ENCODE measurements at regions not wholly inside any gene's neighbourhood (a gene's known extent, or its start where the extent isn't known, plus 50 kb on each side); places are given as distances from the start of the nearest gene placed in this dataset.

DNA sequence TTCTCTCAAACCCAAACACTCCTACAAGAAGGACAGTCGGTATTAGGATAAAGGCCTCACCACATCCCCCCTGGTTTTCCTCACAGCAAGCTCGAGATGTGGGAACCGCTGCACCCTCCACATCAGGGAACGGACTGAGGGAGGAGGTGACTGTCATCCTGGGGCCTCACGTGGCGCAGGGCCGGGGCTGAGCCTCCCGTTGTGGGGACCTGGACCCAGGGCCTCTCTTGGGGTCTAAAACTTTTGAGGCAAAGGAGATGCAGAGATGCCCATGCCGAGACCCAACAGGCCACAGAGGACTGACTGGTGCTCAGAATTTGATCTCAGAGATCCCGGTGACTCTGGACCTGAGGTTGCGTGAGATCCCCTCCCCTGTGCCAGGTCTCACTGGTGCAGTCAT is 72.7 kb downstream of the MRPL36 start:
- DNase-seq, result no peak
- Histone ChIP-seq H3K27me3 (ENCODE audit: control insufficient read depth in 3 of 3, insufficient read depth in 3 of 3, low read length in 3 of 3) (peaks cover 0 to 18% (median 0%) of the 10 kb centered on the region in 3 donors), H3K4me3 (ENCODE audit: low read depth in 1 of 3, low read length in 3 of 3) (no peak overlapping the region), H3K4me1 (ENCODE audit: control insufficient read depth in 3 of 3, insufficient read depth in 2 of 3, low read depth in 1 of 3, low read length in 2 of 3) (peaks cover 0 to 7% (median 0%) of the 10 kb centered on the region in 3 donors), H3K9me3 (ENCODE audit: control insufficient read depth in 2 of 2, insufficient read depth in 1 of 2, low read depth in 1 of 2, low read length in 1 of 2) (no peaks in the 10 kb centered on the region), H3K36me3 (ENCODE audit: control insufficient read depth in 3 of 3, insufficient read depth in 2 of 3, low read depth in 1 of 3, low read length in 3 of 3) (no peaks in the 10 kb centered on the region), H3K27ac (ENCODE audit: low read depth in 1 of 3, low read length in 2 of 3) (no peak overlapping the region)
- FAIRE-seq, result no peak
- 87 to 93% (median 92%) methylated on average over 11 of the region's 11 CpGs for WGBS, 3 donors

DNA sequence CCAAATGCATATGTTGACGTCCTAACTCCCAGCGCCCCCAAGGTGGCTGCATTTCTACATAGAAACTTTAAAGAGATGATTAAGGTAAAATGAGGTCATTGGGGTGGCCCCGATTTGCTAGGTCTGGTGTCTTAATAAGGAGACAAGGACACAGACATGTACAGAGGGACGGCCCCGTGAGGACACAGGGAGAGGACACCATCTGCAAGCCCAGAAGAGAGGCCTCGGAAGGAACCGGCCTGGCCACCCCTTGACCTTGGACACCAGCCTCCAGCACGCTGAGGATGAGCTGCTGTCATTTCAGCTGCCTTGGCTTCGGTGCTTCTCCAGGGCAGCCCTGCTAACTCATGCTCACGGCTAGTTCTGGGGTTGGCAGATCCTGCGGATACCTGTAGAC is 73.2 kb downstream of the MRPL36 start:
- H3K27ac ChIP-seq (ENCODE audit: low read depth in 1 of 3, low read length in 2 of 3), result no peak overlapping the region
- 86 to 89% (median 87%) methylated on average over 11 of the region's 11 CpGs for WGBS, 3 donors
- H3K4me1 ChIP-seq (ENCODE audit: control insufficient read depth in 3 of 3, insufficient read depth in 2 of 3, low read depth in 1 of 3, low read length in 2 of 3), result peaks cover 0 to 7% (median 0%) of the 10 kb centered on the region in 3 donors
- no peaks in the 10 kb centered on the region for H3K9me3 ChIP-seq (ENCODE audit: control insufficient read depth in 2 of 2, insufficient read depth in 1 of 2, low read depth in 1 of 2, low read length in 1 of 2)
- peaks cover 0 to 18% (median 0%) of the 10 kb centered on the region in 3 donors for H3K27me3 ChIP-seq (ENCODE audit: control insufficient read depth in 3 of 3, insufficient read depth in 3 of 3, low read length in 3 of 3)
- no peaks in the 10 kb centered on the region for H3K36me3 ChIP-seq (ENCODE audit: control insufficient read depth in 3 of 3, insufficient read depth in 2 of 3, low read depth in 1 of 3, low read length in 3 of 3)
- FAIRE-seq (no peak), DNase-seq (no peak)
- no peak overlapping the region for H3K4me3 ChIP-seq (ENCODE audit: low read depth in 1 of 3, low read length in 3 of 3)

DNA sequence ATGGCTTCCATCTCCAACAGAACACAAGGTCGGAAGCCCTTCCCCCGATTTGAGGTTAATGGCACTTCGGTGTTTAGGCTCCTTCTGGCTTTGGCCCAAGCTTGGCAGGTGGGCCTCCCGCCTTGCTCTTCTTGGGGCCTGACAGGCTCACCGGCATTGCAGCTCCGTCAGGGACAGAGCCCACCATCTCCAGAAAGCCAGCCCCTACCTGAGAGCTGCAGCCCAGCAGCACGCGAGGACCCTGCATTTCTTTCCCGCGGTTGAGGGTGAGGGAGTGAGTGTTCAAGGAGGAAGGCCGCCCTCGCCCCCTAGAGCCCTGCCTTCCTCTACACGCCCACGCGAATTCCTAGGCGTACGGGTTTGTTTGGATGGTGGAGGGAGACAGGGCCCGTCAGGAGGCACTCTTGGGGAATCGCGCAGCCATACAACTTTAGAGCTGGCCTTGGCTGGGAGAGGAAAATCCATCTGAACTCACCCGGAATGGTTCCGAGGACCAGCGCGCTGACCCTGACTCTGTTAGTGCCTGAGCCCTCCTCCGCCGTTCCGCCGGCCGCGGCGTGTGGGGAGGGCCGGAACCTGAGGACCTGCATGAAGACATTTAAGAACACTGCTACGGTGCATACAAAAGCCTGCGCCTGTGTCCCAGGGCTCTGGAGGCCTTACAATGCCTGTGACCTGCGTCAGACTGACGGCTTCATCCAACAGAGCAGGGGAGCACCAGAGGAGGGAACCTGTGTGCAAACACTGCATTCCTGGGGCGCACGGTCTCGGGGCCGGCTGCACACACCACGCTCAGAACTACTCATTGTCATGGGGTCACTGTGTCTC is 73.8 kb downstream of the MRPL36 start:
- Histone ChIP-seq H3K4me3 (ENCODE audit: low read depth in 1 of 3, low read length in 3 of 3) (no peak overlapping the region), H3K27me3 (ENCODE audit: control insufficient read depth in 3 of 3, insufficient read depth in 3 of 3, low read length in 3 of 3) (peaks cover 0 to 18% (median 0%) of the 10 kb centered on the region in 3 donors), H3K4me1 (ENCODE audit: control insufficient read depth in 3 of 3, insufficient read depth in 2 of 3, low read depth in 1 of 3, low read length in 2 of 3) (peaks cover 0 to 7% (median 0%) of the 10 kb centered on the region in 3 donors), H3K27ac (ENCODE audit: low read depth in 1 of 3, low read length in 2 of 3) (no peak overlapping the region), H3K36me3 (ENCODE audit: control insufficient read depth in 3 of 3, insufficient read depth in 2 of 3, low read depth in 1 of 3, low read length in 3 of 3) (no peaks in the 10 kb centered on the region), H3K9me3 (ENCODE audit: control insufficient read depth in 2 of 2, insufficient read depth in 1 of 2, low read depth in 1 of 2, low read length in 1 of 2) (no peaks in the 10 kb centered on the region)
- 61 to 72% (median 65%) methylated on average over 40 to 41 of the region's 41 CpGs for WGBS, 3 donors
- no peak for DNase-seq
- no peak for FAIRE-seq

DNA sequence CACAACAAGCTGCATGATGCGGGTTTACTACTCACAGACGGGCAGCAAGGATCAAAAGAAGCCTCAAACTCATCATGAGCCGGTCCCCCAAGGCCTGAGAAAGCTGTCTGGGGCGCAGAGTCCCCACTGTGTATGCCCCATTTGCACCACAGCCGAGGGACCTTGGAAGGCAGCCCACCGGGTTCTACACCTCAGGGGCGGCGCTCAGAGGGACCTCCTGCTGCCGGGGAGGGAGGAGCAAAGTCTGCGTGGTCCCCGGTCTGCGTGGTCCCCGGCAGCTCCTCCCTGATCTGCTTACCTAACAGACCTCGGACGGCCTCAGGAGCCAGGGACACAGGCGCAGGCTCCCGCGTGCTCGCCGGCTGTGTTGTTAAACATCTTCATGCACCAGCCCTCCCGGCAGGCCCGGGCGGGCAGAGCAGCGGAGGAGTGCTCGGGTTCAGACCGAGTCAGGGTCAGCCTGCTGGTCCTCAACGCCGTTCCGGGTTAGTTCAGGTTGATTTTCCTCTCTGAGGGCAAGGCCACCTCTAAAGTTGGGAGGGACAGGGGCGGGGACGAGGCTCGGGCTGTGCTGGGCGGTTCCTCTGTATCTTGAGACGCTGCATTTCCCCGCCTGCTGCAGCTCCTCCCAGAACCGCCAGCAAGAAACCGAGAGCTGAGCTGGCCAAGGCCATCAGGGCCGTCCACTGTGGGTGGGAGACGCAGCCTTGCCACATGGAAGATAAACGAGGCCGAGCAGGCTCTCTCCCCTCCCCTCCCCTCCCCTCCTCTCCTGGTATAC is 74.6 kb downstream of the MRPL36 start:
- WGBS, 3 donors, result 31 to 53% (median 36%) methylated on average over 39 to 41 of the region's 41 CpGs

DNA sequence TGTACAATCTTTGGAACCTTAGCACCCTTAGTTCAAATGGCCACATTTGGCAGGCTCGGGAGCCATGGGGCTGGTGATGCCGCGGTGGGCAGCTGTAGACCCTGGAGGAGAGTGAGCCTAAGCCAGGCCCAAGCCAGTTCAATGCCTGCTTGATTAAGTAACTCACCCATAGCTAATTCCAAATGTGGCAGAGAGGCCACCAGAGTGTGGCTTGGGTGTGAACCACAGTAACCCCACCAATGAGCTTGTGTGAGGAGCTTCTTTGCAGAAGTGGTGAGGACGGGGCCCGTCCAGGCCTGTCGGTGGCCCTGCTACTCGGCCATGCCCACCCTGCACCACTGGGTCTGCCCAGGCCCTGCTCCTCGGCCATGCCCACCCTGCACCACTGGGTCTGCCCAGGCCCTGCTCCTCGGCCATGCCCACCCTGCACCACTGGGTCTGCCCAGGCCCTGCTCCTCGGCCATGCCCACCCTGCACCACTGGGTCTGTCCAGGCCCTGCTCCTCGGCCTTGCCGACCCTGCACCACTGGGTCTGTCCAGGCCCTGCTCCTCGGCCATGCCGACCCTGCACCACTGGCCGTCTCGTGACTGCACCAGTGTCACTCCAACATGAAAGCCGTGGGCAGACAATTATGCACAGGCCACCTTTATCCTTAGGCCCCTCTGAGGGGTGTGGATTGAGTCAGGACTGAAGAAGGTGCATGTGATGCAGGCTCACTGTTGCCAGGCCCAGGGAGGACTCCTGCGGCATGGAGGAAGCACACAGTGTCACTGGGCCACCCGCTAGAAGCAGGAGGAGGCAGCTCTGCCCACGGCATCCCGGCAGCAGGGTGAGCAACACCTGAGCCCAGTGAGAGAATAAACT is 75.4 kb downstream of the MRPL36 start:
- DNase-seq (no peak), FAIRE-seq (no peak)
- peaks cover 0 to 7% (median 0%) of the 10 kb centered on the region in 3 donors for H3K4me1 ChIP-seq (ENCODE audit: control insufficient read depth in 3 of 3, insufficient read depth in 2 of 3, low read depth in 1 of 3, low read length in 2 of 3)
- WGBS, 3 donors, result 83 to 86% (median 85%) methylated on average over 19 to 21 of the region's 21 CpGs
- H3K27ac ChIP-seq (ENCODE audit: low read depth in 1 of 3, low read length in 2 of 3), result no peak overlapping the region
- H3K36me3 ChIP-seq (ENCODE audit: control insufficient read depth in 3 of 3, insufficient read depth in 2 of 3, low read depth in 1 of 3, low read length in 3 of 3), result no peaks in the 10 kb centered on the region
- no peak overlapping the region for H3K4me3 ChIP-seq (ENCODE audit: low read depth in 1 of 3, low read length in 3 of 3)
- H3K9me3 ChIP-seq (ENCODE audit: control insufficient read depth in 2 of 2, insufficient read depth in 1 of 2, low read depth in 1 of 2, low read length in 1 of 2), result peaks cover 0 to 10% of the 10 kb centered on the region in 2 donors
- peaks cover 0 to 18% (median 0%) of the 10 kb centered on the region in 3 donors for H3K27me3 ChIP-seq (ENCODE audit: control insufficient read depth in 3 of 3, insufficient read depth in 3 of 3, low read length in 3 of 3)

More for the DNA sequence above, 74.6 kb downstream of the MRPL36 start:
- Histone ChIP-seq H3K4me3 (ENCODE audit: low read depth in 1 of 3, low read length in 3 of 3) (no peak overlapping the region), H3K36me3 (ENCODE audit: control insufficient read depth in 3 of 3, insufficient read depth in 2 of 3, low read depth in 1 of 3, low read length in 3 of 3) (no peaks in the 10 kb centered on the region), H3K27ac (ENCODE audit: low read depth in 1 of 3, low read length in 2 of 3) (no peak overlapping the region), H3K27me3 (ENCODE audit: control insufficient read depth in 3 of 3, insufficient read depth in 3 of 3, low read length in 3 of 3) (peaks cover 0 to 18% (median 0%) of the 10 kb centered on the region in 3 donors), H3K4me1 (ENCODE audit: control insufficient read depth in 3 of 3, insufficient read depth in 2 of 3, low read depth in 1 of 3, low read length in 2 of 3) (peaks cover 0 to 7% (median 0%) of the 10 kb centered on the region in 3 donors), H3K9me3 (ENCODE audit: control insufficient read depth in 2 of 2, insufficient read depth in 1 of 2, low read depth in 1 of 2, low read length in 1 of 2) (peaks cover 0 to 3% of the 10 kb centered on the region in 2 donors)
- FAIRE-seq, result no peak
- DNase-seq, result peak; percentile 14 to 16

DNA sequence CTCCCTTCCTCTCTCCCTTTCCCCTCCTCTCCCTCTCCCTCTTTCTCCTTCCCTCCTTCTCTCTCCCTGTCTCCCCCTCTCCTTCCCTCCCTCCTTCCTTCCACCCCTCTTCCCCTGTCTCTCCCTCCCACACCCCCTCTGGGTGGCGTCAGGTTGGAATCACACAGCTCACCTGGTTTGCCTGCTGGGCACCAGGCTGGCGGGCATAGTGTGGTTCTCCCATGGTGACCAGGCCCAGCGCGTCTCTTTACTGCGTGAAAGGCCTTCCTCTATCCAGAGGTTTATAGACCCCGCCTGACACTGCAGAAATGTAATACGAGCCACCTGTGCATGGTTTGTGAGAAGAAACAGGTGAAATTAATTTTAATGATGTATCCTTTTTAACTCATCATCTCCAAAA is 76.2 kb downstream of the MRPL36 start:
- no peak overlapping the region for H3K4me3 ChIP-seq (ENCODE audit: low read depth in 1 of 3, low read length in 3 of 3)
- 87 to 94% (median 89%) methylated on average over 7 of the region's 7 CpGs for WGBS, 3 donors
- DNase-seq (no peak), FAIRE-seq (no peak)
- no peak overlapping the region for H3K27ac ChIP-seq (ENCODE audit: low read depth in 1 of 3, low read length in 2 of 3)
- peaks cover 0 to 18% (median 0%) of the 10 kb centered on the region in 3 donors for H3K27me3 ChIP-seq (ENCODE audit: control insufficient read depth in 3 of 3, insufficient read depth in 3 of 3, low read length in 3 of 3)
- peaks cover 0 to 10% of the 10 kb centered on the region in 2 donors for H3K9me3 ChIP-seq (ENCODE audit: control insufficient read depth in 2 of 2, insufficient read depth in 1 of 2, low read depth in 1 of 2, low read length in 1 of 2)
- peaks cover 0 to 7% (median 0%) of the 10 kb centered on the region in 3 donors for H3K4me1 ChIP-seq (ENCODE audit: control insufficient read depth in 3 of 3, insufficient read depth in 2 of 3, low read depth in 1 of 3, low read length in 2 of 3)
- H3K36me3 ChIP-seq (ENCODE audit: control insufficient read depth in 3 of 3, insufficient read depth in 2 of 3, low read depth in 1 of 3, low read length in 3 of 3), result no peaks in the 10 kb centered on the region

DNA sequence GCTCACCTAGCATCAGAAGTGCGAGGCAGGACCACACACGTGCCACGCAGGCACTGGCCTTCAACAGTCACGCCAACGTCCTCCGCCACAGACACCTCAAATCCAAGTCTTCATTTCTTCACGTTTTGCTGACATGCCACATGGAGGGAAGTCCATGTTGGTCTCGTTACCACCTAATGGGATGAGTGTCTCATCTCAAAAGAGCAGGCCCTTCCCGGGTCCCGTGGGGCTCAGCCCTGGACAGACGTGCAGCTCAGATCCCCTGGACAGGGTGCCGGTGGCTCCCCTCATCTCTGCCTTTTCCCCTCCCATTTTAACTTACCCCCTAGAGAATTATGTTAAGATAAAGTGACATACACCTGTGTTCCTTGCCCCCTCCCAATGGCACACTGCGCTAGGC is 76.8 kb downstream of the MRPL36 start:
- WGBS, 3 donors, result 78 to 80% (median 79%) methylated on average over 13 of the region's 13 CpGs
- FAIRE-seq (no peak), DNase-seq (no peak)
- no peaks in the 10 kb centered on the region for H3K36me3 ChIP-seq (ENCODE audit: control insufficient read depth in 3 of 3, insufficient read depth in 2 of 3, low read depth in 1 of 3, low read length in 3 of 3)
- peaks cover 0 to 7% (median 0%) of the 10 kb centered on the region in 3 donors for H3K4me1 ChIP-seq (ENCODE audit: control insufficient read depth in 3 of 3, insufficient read depth in 2 of 3, low read depth in 1 of 3, low read length in 2 of 3)
- no peak overlapping the region for H3K27ac ChIP-seq (ENCODE audit: low read depth in 1 of 3, low read length in 2 of 3)
- peaks cover 0 to 13% of the 10 kb centered on the region in 2 donors for H3K9me3 ChIP-seq (ENCODE audit: control insufficient read depth in 2 of 2, insufficient read depth in 1 of 2, low read depth in 1 of 2, low read length in 1 of 2)
- no peak overlapping the region for H3K4me3 ChIP-seq (ENCODE audit: low read depth in 1 of 3, low read length in 3 of 3)
- H3K27me3 ChIP-seq (ENCODE audit: control insufficient read depth in 3 of 3, insufficient read depth in 3 of 3, low read length in 3 of 3), result peaks cover 0 to 18% (median 0%) of the 10 kb centered on the region in 3 donors
